ENCODE measurements at regions not wholly inside any gene's neighbourhood (a gene's known extent, or its start where the extent isn't known, plus 50 kb on each side); places are given as distances from the start of the nearest gene placed in this dataset.
"Not testable (repeated sequence)": the region's sequence is repeated elsewhere in the genome, so short reads cannot be mapped to it uniquely, and the experiment has no call there.

- Histone ChIP-seq H3K79me2 (no peaks in the 10 kb centered on the region), H3K36me3 (replicated peaks; ENCODE audit: insufficient read depth, low read depth) (no peaks in the 10 kb centered on the region), H3K27me3 (no peaks in the 10 kb centered on the region), H3K4me1 (ENCODE audit: insufficient read depth) (no peaks in the 10 kb centered on the region), H3K27ac (no peak overlapping the region), H4K20me1 (ENCODE audit: insufficient read depth, poor library complexity, severe bottlenecking) (no peaks in the 10 kb centered on the region), H3K4me3 (no peak overlapping the region), H2AFZ (no peak overlapping the region), H3K9me3 (ENCODE audit: low read depth) (no peaks in the 10 kb centered on the region), H3K4me2 (no peak overlapping the region), H3K9me2 (replicated peaks; ENCODE audit: insufficient read depth) (no peaks in the 10 kb centered on the region)
- no peak for TF ChIP-seq EZH2phosphoT487 (IDR thresholded peaks at IDR 0.05; ENCODE audit: low read depth, severe bottlenecking, unreplicated experiment)
- TF ChIP-seq EZH2 (IDR thresholded peaks at IDR 0.05; ENCODE audit: borderline replicate concordance) = no peak
- TF ChIP-seq CTCF (IDR thresholded peaks at IDR 0.05; ENCODE audit: poor library complexity) = no peak
- DNase-seq (ENCODE audit: low spot score) = no peak
- 90% methylated on average over 3 of the region's 3 CpGs for WGBS (ENCODE audit: low lambda C conversion rate, missing lambda C conversion rate)
Measured at GRCh38 chr7:136452949-136453348, 415.5 kb upstream of the CHRM2 start.

GRCh38 chr7:136446751-136447150 is 421.7 kb upstream of the CHRM2 start:
- H3K4me1 ChIP-seq (ENCODE audit: insufficient read depth) = no peaks in the 10 kb centered on the region
- no peak overlapping the region for H3K27ac ChIP-seq
- H3K9me2 ChIP-seq (replicated peaks; ENCODE audit: insufficient read depth) = no peaks in the 10 kb centered on the region
- H3K4me3 ChIP-seq = no peak overlapping the region
- no peak overlapping the region for H3K4me2 ChIP-seq
- no peaks in the 10 kb centered on the region for H3K9me3 ChIP-seq (ENCODE audit: low read depth)
- H2AFZ ChIP-seq = no peak overlapping the region
- no peak for DNase-seq (ENCODE audit: low spot score)
- no peaks in the 10 kb centered on the region for H3K36me3 ChIP-seq (replicated peaks; ENCODE audit: insufficient read depth, low read depth)
- no peaks in the 10 kb centered on the region for H4K20me1 ChIP-seq (ENCODE audit: insufficient read depth, poor library complexity, severe bottlenecking)
- TF ChIP-seq CTCF (IDR thresholded peaks at IDR 0.05; ENCODE audit: poor library complexity) = no peak
- TF ChIP-seq EZH2phosphoT487 (IDR thresholded peaks at IDR 0.05; ENCODE audit: low read depth, severe bottlenecking, unreplicated experiment) = no peak
- TF ChIP-seq EZH2 (IDR thresholded peaks at IDR 0.05; ENCODE audit: borderline replicate concordance) = no peak
- no peaks in the 10 kb centered on the region for H3K27me3 ChIP-seq
- no peaks in the 10 kb centered on the region for H3K79me2 ChIP-seq

DNA sequence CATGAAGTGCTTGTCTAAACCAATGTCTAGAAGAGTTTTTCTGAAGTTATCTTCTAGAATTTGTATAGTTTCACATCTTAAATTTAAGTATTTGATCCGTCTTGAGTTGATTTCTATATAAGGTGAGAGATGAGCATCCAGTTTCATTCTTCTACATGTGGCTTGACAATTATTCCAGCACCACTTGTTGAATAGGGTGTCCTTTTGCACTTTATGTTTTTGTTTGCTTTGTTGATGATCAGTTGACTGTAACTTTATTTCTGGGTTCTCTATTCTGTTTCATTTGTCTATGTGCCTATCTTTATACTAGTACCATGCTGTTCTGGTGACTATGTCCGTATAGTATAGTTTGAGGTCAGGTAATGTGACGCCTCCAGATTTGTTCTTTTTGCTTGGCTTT is 426.6 kb upstream of the CHRM2 start:
- no peaks in the 10 kb centered on the region for H3K9me3 ChIP-seq (ENCODE audit: low read depth)
- H3K9me2 ChIP-seq (replicated peaks; ENCODE audit: insufficient read depth) = no peaks in the 10 kb centered on the region
- no peak overlapping the region for H2AFZ ChIP-seq
- DNase-seq (ENCODE audit: low spot score) = no peak
- H3K79me2 ChIP-seq = no peaks in the 10 kb centered on the region
- TF ChIP-seq EZH2phosphoT487 (IDR thresholded peaks at IDR 0.05; ENCODE audit: low read depth, severe bottlenecking, unreplicated experiment) (no peak), CTCF (IDR thresholded peaks at IDR 0.05; ENCODE audit: poor library complexity) (no peak), EZH2 (IDR thresholded peaks at IDR 0.05; ENCODE audit: borderline replicate concordance) (no peak)
- H3K4me2 ChIP-seq = no peak overlapping the region
- 87% methylated on average over 3 of the region's 3 CpGs for WGBS (ENCODE audit: low lambda C conversion rate, missing lambda C conversion rate)
- H3K4me1 ChIP-seq (ENCODE audit: insufficient read depth) = no peaks in the 10 kb centered on the region
- no peak overlapping the region for H3K27ac ChIP-seq
- H4K20me1 ChIP-seq (ENCODE audit: insufficient read depth, poor library complexity, severe bottlenecking) = no peaks in the 10 kb centered on the region
- H3K27me3 ChIP-seq = no peaks in the 10 kb centered on the region
- no peak overlapping the region for H3K4me3 ChIP-seq
- no peaks in the 10 kb centered on the region for H3K36me3 ChIP-seq (replicated peaks; ENCODE audit: insufficient read depth, low read depth)

DNA sequence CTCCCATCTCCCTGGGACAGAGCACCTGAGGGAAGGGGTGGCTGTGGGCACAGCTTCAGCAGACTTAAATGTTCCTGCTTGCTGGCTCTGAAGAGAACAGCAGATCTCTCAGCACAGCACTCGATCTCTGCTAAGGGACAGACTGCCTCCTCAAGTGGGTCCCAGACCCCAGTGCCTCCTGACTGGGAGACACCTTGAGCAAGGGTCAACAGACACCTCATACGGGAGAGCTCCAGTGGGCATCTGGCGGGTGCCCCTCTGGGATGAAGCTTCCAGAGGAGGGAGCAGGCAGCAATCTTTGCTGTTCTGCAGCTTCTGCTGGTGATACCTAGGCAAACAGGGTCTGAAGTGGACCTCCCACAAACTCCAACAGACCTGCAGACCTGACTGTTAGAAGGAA is 436.7 kb upstream of the CHRM2 start:
- not testable (repeated sequence) for H3K79me2 ChIP-seq; H3K36me3 ChIP-seq (replicated peaks; ENCODE audit: insufficient read depth, low read depth); DNase-seq (ENCODE audit: low spot score); H3K27ac ChIP-seq; H3K4me1 ChIP-seq (ENCODE audit: insufficient read depth); H3K9me2 ChIP-seq (replicated peaks; ENCODE audit: insufficient read depth); H3K4me2 ChIP-seq; H3K27me3 ChIP-seq; H3K9me3 ChIP-seq (ENCODE audit: low read depth); H2AFZ ChIP-seq; H4K20me1 ChIP-seq (ENCODE audit: insufficient read depth, poor library complexity, severe bottlenecking); H3K4me3 ChIP-seq
- 98% methylated on average over 3 of the region's 3 CpGs for WGBS (ENCODE audit: low lambda C conversion rate, missing lambda C conversion rate)
